NCI-H226 (cell line): ENCODE measurements at regions not wholly inside any gene's neighbourhood (a gene's known extent, or its start where the extent isn't known, plus 50 kb on each side); places are given as distances from the start of the nearest gene placed in this dataset.

ENCODE experiments used
- DNase-seq: peaks from one replicate; pipeline ENCODE4 v3.0.0-alpha.2; 2015

GRCh38 chr11:110974731-110975130, 262.5 kb upstream of the ARHGAP20 start:
- no peak for DNase-seq

GRCh38 chr11:110973401-110973980, 261.3 kb upstream of the ARHGAP20 start:
- DNase-seq = no peak

- peak; percentile 92 for DNase-seq
These were observed 260.4 kb upstream of the ARHGAP20 start for GRCh38 chr11:110972640-110973039.

- no peak for DNase-seq
These were observed 259.9 kb upstream of the ARHGAP20 start for GRCh38 chr11:110972106-110972505.

- DNase-seq = peak; percentile 95
These were observed 258.9 kb upstream of the ARHGAP20 start for GRCh38 chr11:110971140-110971539.

- DNase-seq = peak; percentile 24
These were observed 256.3 kb upstream of the ARHGAP20 start for GRCh38 chr11:110968348-110969062.

- no peak for DNase-seq
These were observed 253.9 kb upstream of the ARHGAP20 start for GRCh38 chr11:110966131-110966530.

GRCh38 chr11:110962921-110963320, 250.7 kb upstream of the ARHGAP20 start:
- DNase-seq = no peak

- DNase-seq = no peak
These were observed 247.9 kb upstream of the ARHGAP20 start for GRCh38 chr11:110960167-110960566.

- no peak for DNase-seq
These were observed 246.0 kb upstream of the ARHGAP20 start for GRCh38 chr11:110958216-110958615.

GRCh38 chr11:110955776-110956175, 243.5 kb upstream of the ARHGAP20 start:
- peak; percentile 47 for DNase-seq

- no peak for DNase-seq
These were observed 239.8 kb upstream of the ARHGAP20 start for GRCh38 chr11:110951950-110952503.

- no peak for DNase-seq
These were observed 239.1 kb upstream of the ARHGAP20 start for GRCh38 chr11:110951037-110951949.

GRCh38 chr11:110948112-110948511, 235.9 kb upstream of the ARHGAP20 start:
- DNase-seq = no peak

GRCh38 chr11:110947096-110947495, 234.9 kb upstream of the ARHGAP20 start:
- no peak for DNase-seq

GRCh38 chr11:110939471-110939870, 227.2 kb upstream of the ARHGAP20 start:
- no peak for DNase-seq

GRCh38 chr11:110935018-110935640, 222.9 kb upstream of the ARHGAP20 start:
- DNase-seq = no peak

GRCh38 chr11:110929129-110929528, 216.9 kb upstream of the ARHGAP20 start:
- no peak for DNase-seq

- no peak for DNase-seq
These were observed 216.2 kb upstream of the ARHGAP20 start for GRCh38 chr11:110928391-110928790.

GRCh38 chr11:110921742-110922521, 209.7 kb upstream of the ARHGAP20 start:
- DNase-seq = peak; percentile 83

- no peak for DNase-seq
These were observed 207.1 kb upstream of the ARHGAP20 start for GRCh38 chr11:110919241-110919922.
